ENCODE measurements at regions not wholly inside any gene's neighbourhood (a gene's known extent, or its start where the extent isn't known, plus 50 kb on each side); places are given as distances from the start of the nearest gene placed in this dataset.

DNA sequence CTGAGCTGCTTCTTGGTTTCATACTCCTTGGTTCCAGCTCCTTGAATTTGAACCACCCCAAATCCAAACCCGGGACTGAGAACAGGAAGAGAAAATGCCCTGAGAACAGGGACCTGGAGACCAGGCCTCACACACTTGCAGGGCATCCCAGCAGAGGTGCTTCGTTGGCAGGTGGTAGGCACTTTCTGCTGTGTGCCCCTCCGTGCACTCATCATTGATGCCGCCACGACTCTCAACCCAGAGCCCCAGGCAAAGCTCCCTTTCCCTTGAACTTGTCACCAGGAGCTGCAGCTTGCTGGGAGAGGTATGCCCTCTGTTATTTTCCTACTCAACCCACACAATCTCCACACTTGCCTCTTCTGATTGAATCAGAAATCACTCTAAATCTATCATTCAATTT is 217.8 kb upstream of the IRX1 start:
- POLR2A ChIA-PET = no interaction called here
- Histone ChIP-seq H3K9ac (ENCODE audit: low read length) (no peak overlapping the region), H3K4me2 (replicated peaks; ENCODE audit: low read depth, low read length, poor library complexity, severe bottlenecking) (no peak overlapping the region), H3K9me3 (ENCODE audit: control extremely low read depth in 1 of 3, control insufficient read depth in 2 of 3, insufficient read depth in 1 of 3, low read length in 2 of 3) (peaks cover 0 to 42% (median 12%) of the 10 kb centered on the region in 3 donors), H4K20me1 (ENCODE audit: control insufficient read depth, insufficient read depth, low read length, poor library complexity, severe bottlenecking) (no peaks in the 10 kb centered on the region), H2AFZ (ENCODE audit: insufficient read depth, low read depth, low read length, poor library complexity, severe bottlenecking) (no peak overlapping the region), H3K4me3 (ENCODE audit: control extremely low read depth in 1 of 5, extremely low read depth in 1 of 5, insufficient read depth in 1 of 5, low read depth in 2 of 5, low read length in 4 of 5) (no peak overlapping the region), H3K27ac (ENCODE audit: low read length in 2 of 2) (no peak overlapping the region), H3K36me3 (replicated peaks in 1 of 2; ENCODE audit: control extremely low read depth in 1 of 2, control insufficient read depth in 1 of 2, extremely low read depth in 1 of 2, insufficient read depth in 2 of 2, low read length in 1 of 2) (no peaks in the 10 kb centered on the region), H3K79me2 (ENCODE audit: control insufficient read depth, insufficient read depth, low read length) (no peaks in the 10 kb centered on the region), H3K27me3 (replicated peaks in 1 of 4; ENCODE audit: control extremely low read depth in 1 of 4, control insufficient read depth in 3 of 4, insufficient read depth in 4 of 4, low read length in 3 of 4) (no peaks in the 10 kb centered on the region), H3K4me1 (ENCODE audit: control insufficient read depth in 2 of 2, insufficient read depth in 2 of 2, low read length in 2 of 2) (no peaks in the 10 kb centered on the region)
- H3K27ac Mint-ChIP-seq = no peak overlapping the region
- 82% methylated on average over 5 of the region's 5 CpGs for WGBS (ENCODE audit: insufficient coverage)
- no peaks in the 10 kb centered on the region for H3K27me3 Mint-ChIP-seq
- intact Hi-C loops (cut with micrococcal nuclease) = no loop called here
- no peaks in the 10 kb centered on the region for H3K4me1 Mint-ChIP-seq
- DNase-seq = no peak
- H3K9me3 Mint-ChIP-seq (ENCODE audit: insufficient read depth) = peaks cover 5% of the 10 kb centered on the region
- H3K4me3 Mint-ChIP-seq = no peak overlapping the region
- ATAC-seq (ENCODE audit: low read depth) = no peak
- CTCF ChIA-PET = no interaction called here
- TF ChIP-seq, protein P1, sequence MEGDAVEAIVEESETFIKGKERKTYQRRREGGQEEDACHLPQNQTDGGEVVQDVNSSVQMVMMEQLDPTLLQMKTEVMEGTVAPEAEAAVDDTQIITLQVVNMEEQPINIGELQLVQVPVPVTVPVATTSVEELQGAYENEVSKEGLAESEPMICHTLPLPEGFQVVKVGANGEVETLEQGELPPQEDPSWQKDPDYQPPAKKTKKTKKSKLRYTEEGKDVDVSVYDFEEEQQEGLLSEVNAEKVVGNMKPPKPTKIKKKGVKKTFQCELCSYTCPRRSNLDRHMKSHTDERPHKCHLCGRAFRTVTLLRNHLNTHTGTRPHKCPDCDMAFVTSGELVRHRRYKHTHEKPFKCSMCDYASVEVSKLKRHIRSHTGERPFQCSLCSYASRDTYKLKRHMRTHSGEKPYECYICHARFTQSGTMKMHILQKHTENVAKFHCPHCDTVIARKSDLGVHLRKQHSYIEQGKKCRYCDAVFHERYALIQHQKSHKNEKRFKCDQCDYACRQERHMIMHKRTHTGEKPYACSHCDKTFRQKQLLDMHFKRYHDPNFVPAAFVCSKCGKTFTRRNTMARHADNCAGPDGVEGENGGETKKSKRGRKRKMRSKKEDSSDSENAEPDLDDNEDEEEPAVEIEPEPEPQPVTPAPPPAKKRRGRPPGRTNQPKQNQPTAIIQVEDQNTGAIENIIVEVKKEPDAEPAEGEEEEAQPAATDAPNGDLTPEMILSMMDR (IDR thresholded peaks at IDR 0.05) = no peak
- TF ChIP-seq EZH2 (IDR thresholded peaks at IDR 0.05; ENCODE audit: borderline replicate concordance, insufficient read depth, low read depth, low read length, poor library complexity, severe bottlenecking) = no peak

DNA sequence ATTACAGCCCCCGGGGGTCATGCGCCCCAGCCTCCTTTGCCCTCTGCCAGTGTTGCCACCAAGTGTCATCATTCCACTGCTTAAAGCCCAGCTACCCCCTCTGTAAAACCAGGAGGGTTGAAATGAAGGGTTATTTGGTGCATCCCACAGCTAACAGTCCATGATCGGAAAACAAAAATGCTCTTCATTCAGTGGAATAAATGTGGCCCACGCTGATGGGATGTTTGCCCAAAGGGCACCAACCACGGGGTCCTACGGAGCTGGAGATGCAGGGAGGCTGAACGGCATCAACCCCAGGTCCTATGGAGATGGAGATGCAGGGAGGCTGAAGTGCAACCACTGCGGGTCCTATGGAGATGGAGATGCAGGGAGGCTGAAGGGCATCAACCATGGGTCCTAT is 218.5 kb upstream of the IRX1 start:
- WGBS (ENCODE audit: insufficient coverage) = 85% methylated on average over 5 of the region's 8 CpGs
- ChIA-PET CTCF (no interaction called here), POLR2A (no interaction called here)
- no peak overlapping the region for H3K27ac ChIP-seq (ENCODE audit: low read length in 2 of 2)
- no peak overlapping the region for H3K4me2 ChIP-seq (replicated peaks; ENCODE audit: low read depth, low read length, poor library complexity, severe bottlenecking)
- H3K9me3 ChIP-seq (ENCODE audit: control extremely low read depth in 1 of 3, control insufficient read depth in 2 of 3, insufficient read depth in 1 of 3, low read length in 2 of 3) = peaks cover 0 to 40% (median 19%) of the 10 kb centered on the region in 3 donors
- Mint-ChIP-seq H3K4me1 (no peaks in the 10 kb centered on the region), H3K4me3 (no peak overlapping the region), H3K27ac (no peak overlapping the region), H3K27me3 (no peaks in the 10 kb centered on the region), H3K9me3 (ENCODE audit: insufficient read depth) (peaks cover 5% of the 10 kb centered on the region)
- H3K4me3 ChIP-seq (ENCODE audit: control extremely low read depth in 1 of 5, extremely low read depth in 1 of 5, insufficient read depth in 1 of 5, low read depth in 2 of 5, low read length in 4 of 5) = no peak overlapping the region
- TF ChIP-seq, protein P1 (IDR thresholded peaks at IDR 0.05) = no peak
- no peak for TF ChIP-seq EZH2 (IDR thresholded peaks at IDR 0.05; ENCODE audit: borderline replicate concordance, insufficient read depth, low read depth, low read length, poor library complexity, severe bottlenecking)
- H3K9ac ChIP-seq (ENCODE audit: low read length) = no peak overlapping the region
- H2AFZ ChIP-seq (ENCODE audit: insufficient read depth, low read depth, low read length, poor library complexity, severe bottlenecking) = no peak overlapping the region
- DNase-seq (no peak), ATAC-seq (ENCODE audit: low read depth) (no peak)
- H3K27me3 ChIP-seq (replicated peaks in 1 of 4; ENCODE audit: control extremely low read depth in 1 of 4, control insufficient read depth in 3 of 4, insufficient read depth in 4 of 4, low read length in 3 of 4) = no peaks in the 10 kb centered on the region
- intact Hi-C loops (cut with micrococcal nuclease) = no loop called here
- no peaks in the 10 kb centered on the region for H3K79me2 ChIP-seq (ENCODE audit: control insufficient read depth, insufficient read depth, low read length)
- no peaks in the 10 kb centered on the region for H3K36me3 ChIP-seq (replicated peaks in 1 of 2; ENCODE audit: control extremely low read depth in 1 of 2, control insufficient read depth in 1 of 2, extremely low read depth in 1 of 2, insufficient read depth in 2 of 2, low read length in 1 of 2)
- H4K20me1 ChIP-seq (ENCODE audit: control insufficient read depth, insufficient read depth, low read length, poor library complexity, severe bottlenecking) = no peaks in the 10 kb centered on the region
- no peaks in the 10 kb centered on the region for H3K4me1 ChIP-seq (ENCODE audit: control insufficient read depth in 2 of 2, insufficient read depth in 2 of 2, low read length in 2 of 2)
